Endodermal cell (in vitro differentiated cells): ENCODE measurements at regions not wholly inside any gene's neighbourhood (a gene's known extent, or its start where the extent isn't known, plus 50 kb on each side); places are given as distances from the start of the nearest gene placed in this dataset.

Experiments
- DNase-seq: peaks from one replicate; pipeline ENCODE4 v3.0.0-alpha.2; 2017
- H3K27ac ChIP-seq: 2 replicates; pipeline ENCODE4 v1.5.1; 2013; ENCODE audit warnings: mild to moderate bottlenecking, low read depth, low read length, moderate library complexity
- H3K27me3 ChIP-seq: 2 replicates; pipeline ENCODE4 v1.6.1; 2013; ENCODE audit warnings: mild to moderate bottlenecking, low read length, moderate library complexity; ENCODE audit not compliant: insufficient read depth, control insufficient read depth, poor library complexity, severe bottlenecking
- H3K36me3 ChIP-seq: 2 replicates; pipeline ENCODE4 v1.7.0; 2013; ENCODE audit warnings: mild to moderate bottlenecking, low read length, moderate library complexity; ENCODE audit not compliant: control insufficient read depth, insufficient read depth
- H3K4me1 ChIP-seq: one replicate; pipeline ENCODE4 v1.7.0; 2013; ENCODE audit warnings: low read length; ENCODE audit not compliant: control insufficient read depth, insufficient read depth
- H3K4me3 ChIP-seq: 2 replicates; pipeline ENCODE4 v1.5.1; 2013; ENCODE audit warnings: mild to moderate bottlenecking, low read length, moderate library complexity
- H3K9ac ChIP-seq: 2 replicates; pipeline ENCODE4 v1.6.1; 2013; ENCODE audit warnings: mild to moderate bottlenecking, low read length, moderate library complexity; ENCODE audit not compliant: poor library complexity, severe bottlenecking; ENCODE audit errors: extremely low read depth
- H3K9me3 ChIP-seq: 2 replicates; pipeline ENCODE4 v1.6.1; 2013; ENCODE audit warnings: mild to moderate bottlenecking, low read length, moderate library complexity; ENCODE audit not compliant: control insufficient read depth
- H3K27ac Mint-ChIP-seq: 2 replicates; pipeline ENCODE4 v1.8.0; 2020; ENCODE audit warnings: mixed read lengths
- H3K27me3 Mint-ChIP-seq: 2 replicates; pipeline ENCODE4 v1.8.0; 2021; ENCODE audit warnings: mild to moderate bottlenecking, mixed read lengths; ENCODE audit not compliant: insufficient read depth
- H3K36me3 Mint-ChIP-seq: 2 replicates; pipeline ENCODE4 v1.8.0; 2020; ENCODE audit warnings: low read depth, mixed read lengths
- H3K4me1 Mint-ChIP-seq: 2 replicates; pipeline ENCODE4 v1.8.0; 2020; ENCODE audit warnings: mixed read lengths
- H3K4me3 Mint-ChIP-seq: 2 replicates; pipeline ENCODE4 v1.8.0; 2020; ENCODE audit warnings: mild to moderate bottlenecking, moderate library complexity, mixed read lengths
- H3K9me3 Mint-ChIP-seq: 2 replicates; pipeline ENCODE4 v1.8.0; 2020; ENCODE audit warnings: mild to moderate bottlenecking, mixed read lengths
- CTCF ChIP-seq: fragments of 200-600 bp; sonication (generic); conservative IDR thresholded peaks from 2 replicates; pipeline ENCODE4 v1.5.0; 2021; ENCODE audit warnings: antibody characterized with exemption, mild to moderate bottlenecking
- WGBS, 2 experiments: methylation state at CpG; one replicate each; pipeline versions ENCODE4 v1.1.5 to v1.1.7; 2013; ENCODE audit warnings: missing lambda C conversion rate in 2 of 2, mixed read lengths in 1 of 2; ENCODE audit not compliant: insufficient coverage in 1 of 2, insufficient read length in 1 of 2; 5-methylcytosine and 5-hydroxymethylcytosine counted together

GRCh38 chr12:127083008-127083949, 1183.7 kb upstream of the TMEM132C start:
- 43 to 54% methylated on average over 4 to 6 of the region's 6 CpGs for WGBS, 2 experiments
- Histone ChIP-seq H3K36me3 (no peaks in the 10 kb centered on the region), H3K4me3 (no peak overlapping the region), H3K27me3 (no peaks in the 10 kb centered on the region), H3K9me3 (peaks cover 22% of the 10 kb centered on the region), H3K27ac (no peak overlapping the region), H3K4me1 (no peaks in the 10 kb centered on the region), H3K9ac (no peak overlapping the region)
- Mint-ChIP-seq H3K4me3 (no peak overlapping the region), H3K27ac (no peak overlapping the region), H3K4me1 (peaks cover 8% of the 10 kb centered on the region), H3K9me3 (peaks cover 15% of the 10 kb centered on the region), H3K36me3 (peaks cover 2% of the 10 kb centered on the region), H3K27me3 (no peaks in the 10 kb centered on the region)
- no peak for DNase-seq
- TF ChIP-seq CTCF = no peak

DNA sequence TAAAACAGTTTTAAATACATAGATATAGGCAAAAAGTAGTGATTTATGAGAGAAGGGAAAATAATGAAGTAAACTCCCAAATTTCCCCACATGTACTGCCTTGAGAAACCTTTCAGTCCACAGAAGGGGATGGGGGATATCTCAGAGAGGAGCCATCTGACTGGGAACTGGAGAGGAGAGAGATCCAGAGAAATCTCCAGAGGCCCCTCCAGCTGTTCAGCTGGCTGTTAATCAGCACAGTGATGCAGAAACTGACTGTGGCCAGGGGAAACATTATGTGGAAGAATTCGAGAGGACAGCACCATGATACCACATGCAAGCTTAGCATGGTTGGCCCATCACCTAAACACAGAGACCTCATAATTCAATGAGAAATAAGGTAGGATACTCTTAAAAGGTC, 1165.9 kb upstream of the TMEM132C start:
- H3K27me3 Mint-ChIP-seq = no peaks in the 10 kb centered on the region
- H3K4me1 ChIP-seq = no peaks in the 10 kb centered on the region
- no peak overlapping the region for H3K27ac Mint-ChIP-seq
- no peak overlapping the region for H3K27ac ChIP-seq
- peaks cover 4% of the 10 kb centered on the region for H3K9me3 Mint-ChIP-seq
- no peak overlapping the region for H3K9ac ChIP-seq
- no peak overlapping the region for H3K4me3 ChIP-seq
- H3K36me3 Mint-ChIP-seq = no peaks in the 10 kb centered on the region
- H3K9me3 ChIP-seq = no peaks in the 10 kb centered on the region
- no peak for DNase-seq
- H3K27me3 ChIP-seq = no peaks in the 10 kb centered on the region
- TF ChIP-seq CTCF = no peak
- peaks cover 3% of the 10 kb centered on the region for H3K4me1 Mint-ChIP-seq
- no peak overlapping the region for H3K4me3 Mint-ChIP-seq
- WGBS, 2 experiments = 100% methylated on average over 1 of the region's 1 CpG; no CpG with 5 or more reads in 1 of the 2 experiments
- no peaks in the 10 kb centered on the region for H3K36me3 ChIP-seq

DNA sequence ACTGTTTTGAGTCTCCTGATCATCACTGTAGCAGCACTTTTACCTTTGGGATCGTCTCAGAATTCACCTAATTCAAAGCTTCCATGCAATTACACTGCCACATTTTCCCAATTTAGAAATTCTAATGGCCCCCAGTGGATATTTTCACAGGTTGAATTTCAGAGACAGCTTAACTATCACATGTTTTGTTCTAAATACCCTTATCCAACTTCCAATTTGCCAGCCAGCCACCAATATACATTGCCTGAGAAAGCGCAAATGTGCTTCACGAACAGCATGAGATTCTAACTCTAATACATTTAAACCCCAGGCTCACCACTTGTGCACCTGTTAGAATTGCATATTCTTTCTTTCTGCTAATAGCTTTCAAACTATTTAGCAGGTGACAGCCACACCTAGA, 1160.9 kb upstream of the TMEM132C start:
- 87 to 100% methylated on average over 3 of the region's 3 CpGs for WGBS, 2 experiments

More for the DNA sequence above, 1160.9 kb upstream of the TMEM132C start:
- no peaks in the 10 kb centered on the region for H3K27me3 ChIP-seq
- Mint-ChIP-seq H3K27me3 (peaks cover 3% of the 10 kb centered on the region), H3K9me3 (no peaks in the 10 kb centered on the region), H3K36me3 (no peaks in the 10 kb centered on the region), H3K4me3 (no peak overlapping the region), H3K4me1 (peaks cover 7% of the 10 kb centered on the region), H3K27ac (no peak overlapping the region)
- no peak for DNase-seq
- H3K9ac ChIP-seq = no peak overlapping the region
- no peak overlapping the region for H3K4me3 ChIP-seq
- H3K36me3 ChIP-seq = no peaks in the 10 kb centered on the region
- TF ChIP-seq CTCF = no peak
- no peaks in the 10 kb centered on the region for H3K9me3 ChIP-seq
- no peaks in the 10 kb centered on the region for H3K4me1 ChIP-seq
- no peak overlapping the region for H3K27ac ChIP-seq
